OCI-LY1 (cell line): ENCODE measurements at regions not wholly inside any gene's neighbourhood (a gene's known extent, or its start where the extent isn't known, plus 50 kb on each side); places are given as distances from the start of the nearest gene placed in this dataset.

Experiments
- EZH2 ChIP-seq: fragments of 200-600 bp; sonication (generic), shearing (Covaris generic); IDR thresholded peaks from 2 replicates; pipeline ENCODE4 v1.8.0; 2017; ENCODE audit warnings: borderline replicate concordance, mixed run types, mild to moderate bottlenecking, antibody characterized with exemption, low read length, moderate library complexity, mixed read lengths
- TF ChIP-seq, protein P1 (sequence below): fragments of 200-600 bp; sonication (generic), shearing (Covaris generic); IDR thresholded peaks from 2 replicates; pipeline ENCODE4 v1.5.1; 2017; ENCODE audit warnings: mild to moderate bottlenecking, antibody characterized with exemption, low read length, moderate library complexity, mixed read lengths

DNA sequence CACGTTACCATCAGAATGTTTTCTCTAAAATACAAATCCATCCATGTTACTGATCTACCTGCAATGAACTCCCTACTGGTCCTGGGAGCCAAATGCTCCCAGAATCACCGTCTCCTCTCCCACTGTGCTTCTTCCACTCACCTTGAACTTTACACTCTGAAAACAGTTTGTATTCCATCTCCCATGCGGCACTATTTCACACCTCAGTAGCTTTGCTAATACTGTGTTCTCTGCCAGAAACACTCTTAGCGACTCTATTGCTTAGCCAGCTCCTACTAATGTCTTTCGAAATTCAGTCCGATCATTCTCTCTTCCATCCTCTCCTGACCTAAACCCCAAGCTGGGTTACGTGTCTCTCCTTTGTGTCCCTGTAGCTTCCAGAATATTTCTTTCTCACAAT lies 284.4 kb upstream of the DUSP10 start:
- no peak for TF ChIP-seq EZH2
- TF ChIP-seq, protein P1, sequence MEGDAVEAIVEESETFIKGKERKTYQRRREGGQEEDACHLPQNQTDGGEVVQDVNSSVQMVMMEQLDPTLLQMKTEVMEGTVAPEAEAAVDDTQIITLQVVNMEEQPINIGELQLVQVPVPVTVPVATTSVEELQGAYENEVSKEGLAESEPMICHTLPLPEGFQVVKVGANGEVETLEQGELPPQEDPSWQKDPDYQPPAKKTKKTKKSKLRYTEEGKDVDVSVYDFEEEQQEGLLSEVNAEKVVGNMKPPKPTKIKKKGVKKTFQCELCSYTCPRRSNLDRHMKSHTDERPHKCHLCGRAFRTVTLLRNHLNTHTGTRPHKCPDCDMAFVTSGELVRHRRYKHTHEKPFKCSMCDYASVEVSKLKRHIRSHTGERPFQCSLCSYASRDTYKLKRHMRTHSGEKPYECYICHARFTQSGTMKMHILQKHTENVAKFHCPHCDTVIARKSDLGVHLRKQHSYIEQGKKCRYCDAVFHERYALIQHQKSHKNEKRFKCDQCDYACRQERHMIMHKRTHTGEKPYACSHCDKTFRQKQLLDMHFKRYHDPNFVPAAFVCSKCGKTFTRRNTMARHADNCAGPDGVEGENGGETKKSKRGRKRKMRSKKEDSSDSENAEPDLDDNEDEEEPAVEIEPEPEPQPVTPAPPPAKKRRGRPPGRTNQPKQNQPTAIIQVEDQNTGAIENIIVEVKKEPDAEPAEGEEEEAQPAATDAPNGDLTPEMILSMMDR: no peak
